HEK293T (cell line): ENCODE measurements at regions not wholly inside any gene's neighbourhood (a gene's known extent, or its start where the extent isn't known, plus 50 kb on each side); places are given as distances from the start of the nearest gene placed in this dataset.
"Not testable (repeated sequence)": the region's sequence is repeated elsewhere in the genome, so short reads cannot be mapped to it uniquely, and the experiment has no call there.

Experiments
- FOXA1 ChIP-seq: fragments of 450-650 bp; IDR thresholded peaks from 2 replicates; pipeline ENCODE4 v1.6.1; 2016; ENCODE audit warnings: mild to moderate bottlenecking
- FOXM1 ChIP-seq: fragments of 450-650 bp; IDR thresholded peaks from 2 replicates; pipeline ENCODE4 v1.6.1; 2017; ENCODE audit warnings: mild to moderate bottlenecking, borderline replicate concordance
- NFRKB ChIP-seq: fragments of 450-650 bp; IDR thresholded peaks from 2 replicates; pipeline ENCODE4 v1.6.1; 2016; ENCODE audit warnings: mild to moderate bottlenecking, moderate library complexity
- SP1 ChIP-seq: fragments of 450-650 bp; IDR thresholded peaks from 2 replicates; pipeline ENCODE4 v1.6.1; 2017

- not testable (repeated sequence) for TF ChIP-seq SP1, FOXM1, NFRKB, FOXA1
Observed at GRCh38 chrX:63519368-63519767, 168.2 kb upstream of the SPIN4 start.
